HG02973 (cell line): ENCODE measurements at regions not wholly inside any gene's neighbourhood (a gene's known extent, or its start where the extent isn't known, plus 50 kb on each side); places are given as distances from the start of the nearest gene placed in this dataset.
"Not testable (repeated sequence)": the region's sequence is repeated elsewhere in the genome, so short reads cannot be mapped to it uniquely, and the experiment has no call there.

ENCODE experiments used
- ATAC-seq: cut with Tn5 transposase; IDR thresholded peaks from one replicate; pipeline ENCODE4 v1.9.1; 2021; ENCODE audit warnings: moderate library complexity; ENCODE audit not compliant: unreplicated experiment

GRCh38 chr4:120209706-120210105 lies 143.1 kb upstream of the MAD2L1 start:
- ATAC-seq: no peak

- no peak for ATAC-seq
Observed at GRCh38 chr4:120207021-120207420, 140.4 kb upstream of the MAD2L1 start.

- ATAC-seq: no peak
Observed at GRCh38 chr4:120202222-120202621, 135.6 kb upstream of the MAD2L1 start.

GRCh38 chr4:120200573-120201110 lies 134.0 kb upstream of the MAD2L1 start:
- ATAC-seq: not testable (repeated sequence)

- ATAC-seq: no peak
Observed at GRCh38 chr4:120198411-120198810, 131.8 kb upstream of the MAD2L1 start.

GRCh38 chr4:120177603-120178002 lies 111.0 kb upstream of the MAD2L1 start:
- no peak for ATAC-seq

GRCh38 chr4:120175272-120175671 lies 108.6 kb upstream of the MAD2L1 start:
- ATAC-seq: no peak

GRCh38 chr4:120163895-120164294 lies 97.2 kb upstream of the MAD2L1 start:
- no peak for ATAC-seq

- no peak for ATAC-seq
Observed at GRCh38 chr4:120158841-120159463, 92.3 kb upstream of the MAD2L1 start.

GRCh38 chr4:120158046-120158445 lies 91.4 kb upstream of the MAD2L1 start:
- no peak for ATAC-seq

- ATAC-seq: peak; percentile 70
Observed at GRCh38 chr4:120156120-120156718, 89.6 kb upstream of the MAD2L1 start.

GRCh38 chr4:120155287-120155686 lies 88.6 kb upstream of the MAD2L1 start:
- ATAC-seq: no peak

GRCh38 chr4:120144634-120145033 lies 78.0 kb upstream of the MAD2L1 start:
- no peak for ATAC-seq

- no peak for ATAC-seq
Observed at GRCh38 chr4:120144041-120144440, 77.4 kb upstream of the MAD2L1 start.

GRCh38 chr4:120139392-120139791 lies 72.7 kb upstream of the MAD2L1 start:
- no peak for ATAC-seq

GRCh38 chr4:120132935-120133334 lies 66.3 kb upstream of the MAD2L1 start:
- ATAC-seq: no peak

GRCh38 chr4:120130786-120131185 lies 64.1 kb upstream of the MAD2L1 start:
- ATAC-seq: no peak
